ENCODE measurements at regions not wholly inside any gene's neighbourhood (a gene's known extent, or its start where the extent isn't known, plus 50 kb on each side); places are given as distances from the start of the nearest gene placed in this dataset.

GRCh38 chr16:48820379-48820778, 210.4 kb upstream of the N4BP1 start:
- peak; percentile 13 for DNase-seq
- Histone ChIP-seq H3K4me3 (ENCODE audit: low read length) (no peak overlapping the region), H3K36me3 (replicated peaks; ENCODE audit: insufficient read depth, low read length) (no peaks in the 10 kb centered on the region), H3K4me2 (ENCODE audit: low read depth, low read length) (no peak overlapping the region), H3F3A (ENCODE audit: insufficient read depth, low read length) (no peaks in the 10 kb centered on the region), H3K9me2 (replicated peaks; ENCODE audit: insufficient read depth, low read length) (no peaks in the 10 kb centered on the region), H2AFZ (ENCODE audit: low read length) (no peak overlapping the region), H4K20me1 (ENCODE audit: insufficient read depth, low read length) (no peaks in the 10 kb centered on the region), H3K4me1 (ENCODE audit: low read length) (no peaks in the 10 kb centered on the region), H3K9ac (ENCODE audit: low read length) (no peak overlapping the region), H3K79me2 (ENCODE audit: low read length) (no peaks in the 10 kb centered on the region), H3K9me3 (replicated peaks; ENCODE audit: insufficient read depth, low read length) (no peaks in the 10 kb centered on the region), H3K27me3 (replicated peaks; ENCODE audit: insufficient read depth, low read length) (no peaks in the 10 kb centered on the region), H3K27ac (ENCODE audit: low read length) (no peak overlapping the region)
- TF ChIP-seq EZH2 (optimal IDR thresholded peaks at IDR 0.05; ENCODE audit: low read depth, low read length) = no peak
- TF ChIP-seq CTCF (IDR thresholded peaks at IDR 0.05; ENCODE audit: low read length) = no peak
- TF ChIP-seq EZH2phosphoT487 (IDR thresholded peaks at IDR 0.05; ENCODE audit: low read length) = no peak

- Histone ChIP-seq H3K36me3 (replicated peaks; ENCODE audit: insufficient read depth, low read length) (no peaks in the 10 kb centered on the region), H3K9me3 (replicated peaks; ENCODE audit: insufficient read depth, low read length) (no peaks in the 10 kb centered on the region), H3K9ac (ENCODE audit: low read length) (no peak overlapping the region), H3K4me1 (ENCODE audit: low read length) (no peaks in the 10 kb centered on the region), H3K4me2 (ENCODE audit: low read depth, low read length) (no peak overlapping the region), H3K27me3 (replicated peaks; ENCODE audit: insufficient read depth, low read length) (no peaks in the 10 kb centered on the region), H3F3A (ENCODE audit: insufficient read depth, low read length) (no peaks in the 10 kb centered on the region), H3K27ac (ENCODE audit: low read length) (no peak overlapping the region), H3K4me3 (ENCODE audit: low read length) (no peak overlapping the region), H2AFZ (ENCODE audit: low read length) (no peak overlapping the region), H3K9me2 (replicated peaks; ENCODE audit: insufficient read depth, low read length) (no peaks in the 10 kb centered on the region), H3K79me2 (ENCODE audit: low read length) (no peaks in the 10 kb centered on the region), H4K20me1 (ENCODE audit: insufficient read depth, low read length) (no peaks in the 10 kb centered on the region)
- TF ChIP-seq EZH2phosphoT487 (IDR thresholded peaks at IDR 0.05; ENCODE audit: low read length) (no peak), CTCF (IDR thresholded peaks at IDR 0.05; ENCODE audit: low read length) (no peak)
- DNase-seq = no peak
Measured at GRCh38 chr16:48818257-48818656, 208.3 kb upstream of the N4BP1 start.

GRCh38 chr16:48817032-48817431, 207.1 kb upstream of the N4BP1 start:
- Histone ChIP-seq H3K9me3 (replicated peaks; ENCODE audit: insufficient read depth, low read length) (no peaks in the 10 kb centered on the region), H3K4me1 (ENCODE audit: low read length) (no peaks in the 10 kb centered on the region), H2AFZ (ENCODE audit: low read length) (no peak overlapping the region), H3K4me2 (ENCODE audit: low read depth, low read length) (no peak overlapping the region), H3F3A (ENCODE audit: insufficient read depth, low read length) (no peaks in the 10 kb centered on the region), H3K9me2 (replicated peaks; ENCODE audit: insufficient read depth, low read length) (no peaks in the 10 kb centered on the region), H4K20me1 (ENCODE audit: insufficient read depth, low read length) (no peaks in the 10 kb centered on the region), H3K27ac (ENCODE audit: low read length) (no peak overlapping the region), H3K9ac (ENCODE audit: low read length) (no peak overlapping the region), H3K27me3 (replicated peaks; ENCODE audit: insufficient read depth, low read length) (no peaks in the 10 kb centered on the region), H3K4me3 (ENCODE audit: low read length) (no peak overlapping the region), H3K36me3 (replicated peaks; ENCODE audit: insufficient read depth, low read length) (no peaks in the 10 kb centered on the region), H3K79me2 (ENCODE audit: low read length) (no peaks in the 10 kb centered on the region)
- DNase-seq = no peak
- TF ChIP-seq EZH2phosphoT487 (IDR thresholded peaks at IDR 0.05; ENCODE audit: low read length) (no peak), EZH2 (optimal IDR thresholded peaks at IDR 0.05; ENCODE audit: low read depth, low read length) (no peak), CTCF (IDR thresholded peaks at IDR 0.05; ENCODE audit: low read length) (no peak)
